ENCODE measurements at regions not wholly inside any gene's neighbourhood (a gene's known extent, or its start where the extent isn't known, plus 50 kb on each side); places are given as distances from the start of the nearest gene placed in this dataset.
"Not testable (repeated sequence)": the region's sequence is repeated elsewhere in the genome, so short reads cannot be mapped to it uniquely, and the experiment has no call there.

- not testable (repeated sequence) for H3K9ac ChIP-seq (ENCODE audit: low read length); H3K23ac ChIP-seq (ENCODE audit: low read length in 2 of 2); H4K8ac ChIP-seq (ENCODE audit: low read length); H3K4me3 ChIP-seq (ENCODE audit: insufficient read depth in 1 of 2, low read depth in 1 of 2, low read length in 2 of 2); H4K91ac ChIP-seq (ENCODE audit: low read length); H3K27ac ChIP-seq (ENCODE audit: low read length, poor library complexity, severe bottlenecking); H2AK5ac ChIP-seq (ENCODE audit: low read length, severe bottlenecking); H3K4me1 ChIP-seq (ENCODE audit: control insufficient read depth, insufficient read depth, low read depth, low read length); H2BK15ac ChIP-seq (ENCODE audit: low read depth, poor library complexity, severe bottlenecking); H3K9me3 ChIP-seq (ENCODE audit: control insufficient read depth, low read length); H3K4me2 ChIP-seq (ENCODE audit: low read length, poor library complexity, severe bottlenecking); H2BK120ac ChIP-seq (ENCODE audit: low read depth, low read length); H3K36me3 ChIP-seq (ENCODE audit: control insufficient read depth in 1 of 2, insufficient read depth in 2 of 2, low read depth in 1 of 2, low read length in 2 of 2); H3K27me3 ChIP-seq (ENCODE audit: control insufficient read depth in 1 of 2, insufficient read depth in 1 of 2, low read length in 2 of 2); H3K79me1 ChIP-seq (replicated peaks; ENCODE audit: low read length, poor library complexity, severe bottlenecking); H3K14ac ChIP-seq (ENCODE audit: low read length in 2 of 2); H2BK5ac ChIP-seq (ENCODE audit: low read depth, low read length, poor library complexity, severe bottlenecking); H2BK12ac ChIP-seq (ENCODE audit: low read length in 2 of 2); H3K4ac ChIP-seq (ENCODE audit: low read depth in 1 of 2, low read length in 2 of 2); H2AFZ ChIP-seq (ENCODE audit: low read depth, low read length); DNase-seq; H3K18ac ChIP-seq (ENCODE audit: low read depth in 1 of 2, low read length in 2 of 2)
- 90% methylated on average over 3 of the region's 4 CpGs for WGBS
Observed at GRCh38 chr20:54788260-54788659, 312.9 kb downstream of the DOK5 start.

DNA sequence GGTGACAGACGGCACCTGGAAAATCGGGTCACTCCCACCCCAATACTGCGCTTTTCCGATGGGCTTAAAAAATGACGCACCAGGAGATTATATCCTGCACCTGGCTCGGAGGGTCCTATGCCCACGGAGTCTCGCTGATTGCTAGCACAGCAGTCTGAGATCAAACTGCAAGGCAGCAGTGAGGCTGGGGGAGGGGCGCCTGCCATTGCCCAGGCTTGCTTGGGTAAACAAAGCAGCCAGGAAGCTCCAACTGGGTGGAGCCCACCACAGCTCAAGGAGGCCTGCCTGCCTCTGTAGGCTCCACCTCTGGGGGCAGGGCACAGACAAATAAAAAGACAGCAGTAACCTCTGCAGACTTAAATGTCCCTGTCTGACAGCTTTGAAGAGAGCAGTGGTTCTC is 307.4 kb downstream of the DOK5 start:
- not testable (repeated sequence) for H3K4me1 ChIP-seq (ENCODE audit: control insufficient read depth, insufficient read depth, low read depth, low read length); H3K9me3 ChIP-seq (ENCODE audit: control insufficient read depth, low read length); H2BK120ac ChIP-seq (ENCODE audit: low read depth, low read length); H2BK5ac ChIP-seq (ENCODE audit: low read depth, low read length, poor library complexity, severe bottlenecking); H3K4me2 ChIP-seq (ENCODE audit: low read length, poor library complexity, severe bottlenecking); H3K9ac ChIP-seq (ENCODE audit: low read length); H3K14ac ChIP-seq (ENCODE audit: low read length in 2 of 2); DNase-seq; H4K8ac ChIP-seq (ENCODE audit: low read length); H2AK5ac ChIP-seq (ENCODE audit: low read length, severe bottlenecking); H3K18ac ChIP-seq (ENCODE audit: low read depth in 1 of 2, low read length in 2 of 2); H3K36me3 ChIP-seq (ENCODE audit: control insufficient read depth in 1 of 2, insufficient read depth in 2 of 2, low read depth in 1 of 2, low read length in 2 of 2); H3K27ac ChIP-seq (ENCODE audit: low read length, poor library complexity, severe bottlenecking); H3K4ac ChIP-seq (ENCODE audit: low read depth in 1 of 2, low read length in 2 of 2); H2BK15ac ChIP-seq (ENCODE audit: low read depth, poor library complexity, severe bottlenecking); H3K79me1 ChIP-seq (replicated peaks; ENCODE audit: low read length, poor library complexity, severe bottlenecking); H4K91ac ChIP-seq (ENCODE audit: low read length); H2BK12ac ChIP-seq (ENCODE audit: low read length in 2 of 2); H3K27me3 ChIP-seq (ENCODE audit: control insufficient read depth in 1 of 2, insufficient read depth in 1 of 2, low read length in 2 of 2); H3K4me3 ChIP-seq (ENCODE audit: insufficient read depth in 1 of 2, low read depth in 1 of 2, low read length in 2 of 2); H2AFZ ChIP-seq (ENCODE audit: low read depth, low read length); H3K23ac ChIP-seq (ENCODE audit: low read length in 2 of 2)
- WGBS = 78% methylated on average over 8 of the region's 9 CpGs

DNA sequence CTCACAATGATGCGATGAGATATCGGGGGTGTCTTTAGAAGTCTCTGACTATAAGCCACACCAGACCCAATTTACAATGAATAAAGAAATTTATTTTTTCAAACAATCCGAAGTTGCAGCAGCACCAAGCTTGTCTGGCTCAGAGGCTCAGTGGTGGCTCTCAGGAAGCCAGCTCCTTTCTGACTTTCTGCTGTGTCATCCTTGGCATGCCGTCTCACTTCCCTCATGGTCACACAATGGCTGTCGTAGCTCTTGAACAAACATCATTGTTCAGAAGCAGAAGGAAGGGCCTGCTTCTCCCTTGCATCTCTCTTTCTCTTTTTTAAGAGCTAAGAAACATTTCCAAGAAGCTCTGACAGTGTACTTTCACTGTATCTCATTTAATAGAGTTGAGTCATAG is 299.0 kb downstream of the DOK5 start:
- no peak overlapping the region for H3K9ac ChIP-seq (ENCODE audit: low read length)
- H3K18ac ChIP-seq (ENCODE audit: low read depth in 1 of 2, low read length in 2 of 2) = no peak overlapping the region
- H2BK15ac ChIP-seq (ENCODE audit: low read depth, poor library complexity, severe bottlenecking) = no peak overlapping the region
- no peaks in the 10 kb centered on the region for H3K9me3 ChIP-seq (ENCODE audit: control insufficient read depth, low read length)
- H3K4me1 ChIP-seq (ENCODE audit: control insufficient read depth, insufficient read depth, low read depth, low read length) = no peaks in the 10 kb centered on the region
- no peak for DNase-seq
- no peak overlapping the region for H3K23ac ChIP-seq (ENCODE audit: low read length in 2 of 2)
- H4K91ac ChIP-seq (ENCODE audit: low read length) = no peak overlapping the region
- no peaks in the 10 kb centered on the region for H3K79me1 ChIP-seq (replicated peaks; ENCODE audit: low read length, poor library complexity, severe bottlenecking)
- H2BK120ac ChIP-seq (ENCODE audit: low read depth, low read length) = no peak overlapping the region
- H2AK5ac ChIP-seq (ENCODE audit: low read length, severe bottlenecking) = no peak overlapping the region
- no peak overlapping the region for H3K4ac ChIP-seq (ENCODE audit: low read depth in 1 of 2, low read length in 2 of 2)
- no peak overlapping the region for H3K14ac ChIP-seq (ENCODE audit: low read length in 2 of 2)
- H2BK5ac ChIP-seq (ENCODE audit: low read depth, low read length, poor library complexity, severe bottlenecking) = no peak overlapping the region
- H3K4me2 ChIP-seq (ENCODE audit: low read length, poor library complexity, severe bottlenecking) = no peak overlapping the region
- no peaks in the 10 kb centered on the region for H3K36me3 ChIP-seq (ENCODE audit: control insufficient read depth in 1 of 2, insufficient read depth in 2 of 2, low read depth in 1 of 2, low read length in 2 of 2)
- H3K27me3 ChIP-seq (ENCODE audit: control insufficient read depth in 1 of 2, insufficient read depth in 1 of 2, low read length in 2 of 2) = no peaks in the 10 kb centered on the region
- H3K4me3 ChIP-seq (ENCODE audit: insufficient read depth in 1 of 2, low read depth in 1 of 2, low read length in 2 of 2) = no peak overlapping the region
- H4K8ac ChIP-seq (ENCODE audit: low read length) = no peak overlapping the region
- H2BK12ac ChIP-seq (ENCODE audit: low read length in 2 of 2) = no peak overlapping the region
- H3K27ac ChIP-seq (ENCODE audit: low read length, poor library complexity, severe bottlenecking) = no peak overlapping the region
- H2AFZ ChIP-seq (ENCODE audit: low read depth, low read length) = no peak overlapping the region
- WGBS = 79% methylated on average over 5 of the region's 5 CpGs

- H3K23ac ChIP-seq (ENCODE audit: low read length in 2 of 2) = no peak overlapping the region
- WGBS = 87% methylated on average over 8 of the region's 8 CpGs
- no peak overlapping the region for H3K27ac ChIP-seq (ENCODE audit: low read length, poor library complexity, severe bottlenecking)
- no peaks in the 10 kb centered on the region for H3K79me1 ChIP-seq (replicated peaks; ENCODE audit: low read length, poor library complexity, severe bottlenecking)
- no peaks in the 10 kb centered on the region for H3K9me3 ChIP-seq (ENCODE audit: control insufficient read depth, low read length)
- H4K91ac ChIP-seq (ENCODE audit: low read length) = no peak overlapping the region
- H2BK5ac ChIP-seq (ENCODE audit: low read depth, low read length, poor library complexity, severe bottlenecking) = no peak overlapping the region
- H3K9ac ChIP-seq (ENCODE audit: low read length) = no peak overlapping the region
- H3K14ac ChIP-seq (ENCODE audit: low read length in 2 of 2) = no peak overlapping the region
- no peak overlapping the region for H2BK120ac ChIP-seq (ENCODE audit: low read depth, low read length)
- no peaks in the 10 kb centered on the region for H3K36me3 ChIP-seq (ENCODE audit: control insufficient read depth in 1 of 2, insufficient read depth in 2 of 2, low read depth in 1 of 2, low read length in 2 of 2)
- H2AK5ac ChIP-seq (ENCODE audit: low read length, severe bottlenecking) = no peak overlapping the region
- no peaks in the 10 kb centered on the region for H3K4me1 ChIP-seq (ENCODE audit: control insufficient read depth, insufficient read depth, low read depth, low read length)
- no peak overlapping the region for H3K4me2 ChIP-seq (ENCODE audit: low read length, poor library complexity, severe bottlenecking)
- H2BK15ac ChIP-seq (ENCODE audit: low read depth, poor library complexity, severe bottlenecking) = no peak overlapping the region
- H4K8ac ChIP-seq (ENCODE audit: low read length) = no peak overlapping the region
- H2AFZ ChIP-seq (ENCODE audit: low read depth, low read length) = no peak overlapping the region
- H3K4me3 ChIP-seq (ENCODE audit: insufficient read depth in 1 of 2, low read depth in 1 of 2, low read length in 2 of 2) = no peak overlapping the region
- DNase-seq = no peak
- no peak overlapping the region for H3K4ac ChIP-seq (ENCODE audit: low read depth in 1 of 2, low read length in 2 of 2)
- no peak overlapping the region for H3K18ac ChIP-seq (ENCODE audit: low read depth in 1 of 2, low read length in 2 of 2)
- no peak overlapping the region for H2BK12ac ChIP-seq (ENCODE audit: low read length in 2 of 2)
- no peaks in the 10 kb centered on the region for H3K27me3 ChIP-seq (ENCODE audit: control insufficient read depth in 1 of 2, insufficient read depth in 1 of 2, low read length in 2 of 2)
Observed at GRCh38 chr20:54773643-54774000, 298.2 kb downstream of the DOK5 start.

Data from mesenchymal stem cell (in vitro differentiated cells and primary cell).